ENCODE measurements at regions not wholly inside any gene's neighbourhood (a gene's known extent, or its start where the extent isn't known, plus 50 kb on each side); places are given as distances from the start of the nearest gene placed in this dataset.

GRCh38 chr6:24069526-24069925 lies 56.5 kb upstream of the NRSN1 start:
- dilution Hi-C loops (cut with HindIII; ENCODE audit: low sequenced_read_pairs, unreplicated experiment): no loop called here
- H3K79me1 ChIP-seq (ENCODE audit: low read depth in 1 of 2, low read length in 2 of 2): no peaks in the 10 kb centered on the region

More at GRCh38 chr6:24069526-24069925, 56.5 kb upstream of the NRSN1 start:
- in situ Hi-C loops (cut with MboI; ENCODE audit: low sequenced_read_pairs) (no loop called here), intact Hi-C loops (cut with micrococcal nuclease) (no loop called here)
- Histone ChIP-seq H3K56ac (ENCODE audit: extremely low read depth, insufficient read depth, low read length) (no peak overlapping the region), H2AK9ac (replicated peaks; ENCODE audit: low read depth, low read length, poor library complexity) (no peak overlapping the region), H4K20me1 (ENCODE audit: insufficient read depth, low read length) (no peaks in the 10 kb centered on the region), H2BK120ac (ENCODE audit: low read depth, low read length) (no peak overlapping the region), H4K8ac (ENCODE audit: low read depth in 2 of 2, low read length in 2 of 2) (no peak overlapping the region), H2AK5ac (ENCODE audit: low read depth, low read length) (no peak overlapping the region), H3K14ac (replicated peaks; ENCODE audit: low read depth, low read length) (no peak overlapping the region), H2BK5ac (ENCODE audit: low read depth, low read length, poor library complexity, severe bottlenecking) (no peak overlapping the region), H3K27ac (ENCODE audit: insufficient read depth, low read length) (no peak overlapping the region), H3K9me1 (ENCODE audit: insufficient read depth, low read length) (no peaks in the 10 kb centered on the region), H3K9ac (ENCODE audit: low read depth, low read length) (no peak overlapping the region), H3K4me2 (ENCODE audit: low read depth, low read length) (no peak overlapping the region), H3K4me1 (ENCODE audit: control insufficient read depth, insufficient read depth, low read length) (no peaks in the 10 kb centered on the region), H2BK15ac (ENCODE audit: low read depth, low read length) (no peak overlapping the region), H3K36me3 (ENCODE audit: control insufficient read depth, insufficient read depth, low read length) (no peaks in the 10 kb centered on the region), H3K18ac (ENCODE audit: low read depth, low read length) (no peak overlapping the region), H4K5ac (ENCODE audit: low read depth, low read length) (no peak overlapping the region), H3K4me3 (ENCODE audit: insufficient read depth, low read depth, low read length) (no peak overlapping the region), H3K27me3 (ENCODE audit: control insufficient read depth, insufficient read depth, low read length) (no peaks in the 10 kb centered on the region), H3K9me3 (ENCODE audit: control insufficient read depth, insufficient read depth, low read length) (peaks cover 15% of the 10 kb centered on the region), H4K91ac (ENCODE audit: insufficient read depth, low read depth, low read length) (no peak overlapping the region), H2AFZ (replicated peaks; ENCODE audit: low read length, poor library complexity) (no peak overlapping the region), H3K4ac (ENCODE audit: low read depth, low read length) (no peak overlapping the region), H2BK20ac (ENCODE audit: low read depth, low read length) (no peak overlapping the region), H3K23ac (ENCODE audit: low read depth, low read length) (no peak overlapping the region)
- TF ChIP-seq USF2 (IDR thresholded peaks at IDR 0.05; ENCODE audit: low read depth, low read length): no peak
- TF ChIP-seq POLR2A (IDR thresholded peaks at IDR 0.05; ENCODE audit: low read depth, low read length): no peak
- no peak for TF ChIP-seq CHD1 (IDR thresholded peaks at IDR 0.05; ENCODE audit: low read depth, low read length)
- TF ChIP-seq RAD21 (IDR thresholded peaks at IDR 0.05; ENCODE audit: low read length): no peak
- POLR2A ChIA-PET (ENCODE audit: unreplicated experiment): no interaction called here
- ATAC-seq (ENCODE audit: low read depth): no peak
- DNase-seq: no peak
- WGBS, 2 experiments (ENCODE audit: extremely low coverage in 2 of 2, insufficient read length in 1 of 2): no CpG with 5 or more reads among the region's 3 CpGs
- CTCF ChIA-PET: no interaction called here
- BruUV-seq (replicated peaks): no TSS peak
